ENCODE measurements at regions not wholly inside any gene's neighbourhood (a gene's known extent, or its start where the extent isn't known, plus 50 kb on each side); places are given as distances from the start of the nearest gene placed in this dataset.

DNA sequence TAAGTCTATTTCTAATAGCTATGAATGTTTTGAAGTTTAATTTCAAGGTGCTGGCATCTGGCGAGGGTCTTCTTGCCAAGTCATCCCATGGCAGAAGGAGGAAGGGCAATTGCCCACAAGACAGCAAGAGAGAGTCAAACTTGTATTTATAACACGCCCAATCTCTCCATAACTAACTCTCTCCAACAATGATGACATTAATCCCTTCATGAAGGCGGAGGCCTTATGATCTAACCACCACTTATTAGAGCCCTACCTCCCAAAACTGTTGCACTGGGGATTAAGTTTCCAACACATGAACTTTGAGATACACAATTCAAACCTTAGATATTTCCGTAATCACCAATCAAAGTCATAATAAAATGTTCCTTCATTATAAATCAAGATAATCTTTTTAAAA lies 406.9 kb downstream of the CNTN6 start:
- CTCF ChIA-PET, result no interaction called here
- intact Hi-C loops (cut with micrococcal nuclease), result no loop called here

More for the DNA sequence above, 406.9 kb downstream of the CNTN6 start:
- Histone ChIP-seq H3K36me3 (ENCODE audit: control insufficient read depth in 2 of 2, extremely low read depth in 1 of 2, insufficient read depth in 2 of 2, low read length in 2 of 2) (no peaks in the 10 kb centered on the region), H3K4me1 (ENCODE audit: control insufficient read depth, extremely low read depth, insufficient read depth, low read length) (no peaks in the 10 kb centered on the region), H3K9me1 (replicated peaks; ENCODE audit: control insufficient read depth, extremely low read depth, insufficient read depth, low read length) (no peaks in the 10 kb centered on the region), H3K9ac (replicated peaks; ENCODE audit: extremely low read depth, insufficient read depth, low read length) (no peak overlapping the region), H3K27ac (ENCODE audit: insufficient read depth, low read depth, low read length) (no peak overlapping the region), H3K4me2 (ENCODE audit: insufficient read depth, low read length) (no peak overlapping the region), H2AFZ (ENCODE audit: low read depth, low read length) (no peak overlapping the region), H3K79me2 (ENCODE audit: control insufficient read depth, insufficient read depth, low read length) (no peaks in the 10 kb centered on the region), H3K27me3 (ENCODE audit: control insufficient read depth in 2 of 2, insufficient read depth in 2 of 2, low read length in 2 of 2) (no peaks in the 10 kb centered on the region), H3K9me3 (replicated peaks; ENCODE audit: control insufficient read depth, insufficient read depth, low read length) (peaks cover 2% of the 10 kb centered on the region), H4K20me1 (replicated peaks; ENCODE audit: control insufficient read depth, extremely low read depth, insufficient read depth, low read length) (no peaks in the 10 kb centered on the region), H3K4me3 (replicated peaks in 1 of 3; ENCODE audit: insufficient read depth in 1 of 3, low read depth in 1 of 3, low read length in 3 of 3) (no peak overlapping the region)
- TF ChIP-seq FOS (IDR thresholded peaks at IDR 0.05; ENCODE audit: borderline replicate concordance, insufficient read depth, low read length) (no peak), EZH2 (IDR thresholded peaks at IDR 0.05; ENCODE audit: borderline replicate concordance, low read depth, low read length, severe bottlenecking) (no peak), JUN (IDR thresholded peaks at IDR 0.05; ENCODE audit: borderline replicate concordance, insufficient read depth, insufficient read length, low read depth) (no peak), POLR2A (IDR thresholded peaks at IDR 0.05; ENCODE audit: low read depth, low read length) (no peak), MYC (IDR thresholded peaks at IDR 0.05; ENCODE audit: low read depth, low read length) (no peak), POLR2AphosphoS5 (IDR thresholded peaks at IDR 0.05; ENCODE audit: insufficient read depth, low read depth, low read length) (no peak), GATA2 (IDR thresholded peaks at IDR 0.05; ENCODE audit: insufficient read depth, insufficient read length, low read depth, low read length) (no peak)
- TF ChIP-seq, protein P1, sequence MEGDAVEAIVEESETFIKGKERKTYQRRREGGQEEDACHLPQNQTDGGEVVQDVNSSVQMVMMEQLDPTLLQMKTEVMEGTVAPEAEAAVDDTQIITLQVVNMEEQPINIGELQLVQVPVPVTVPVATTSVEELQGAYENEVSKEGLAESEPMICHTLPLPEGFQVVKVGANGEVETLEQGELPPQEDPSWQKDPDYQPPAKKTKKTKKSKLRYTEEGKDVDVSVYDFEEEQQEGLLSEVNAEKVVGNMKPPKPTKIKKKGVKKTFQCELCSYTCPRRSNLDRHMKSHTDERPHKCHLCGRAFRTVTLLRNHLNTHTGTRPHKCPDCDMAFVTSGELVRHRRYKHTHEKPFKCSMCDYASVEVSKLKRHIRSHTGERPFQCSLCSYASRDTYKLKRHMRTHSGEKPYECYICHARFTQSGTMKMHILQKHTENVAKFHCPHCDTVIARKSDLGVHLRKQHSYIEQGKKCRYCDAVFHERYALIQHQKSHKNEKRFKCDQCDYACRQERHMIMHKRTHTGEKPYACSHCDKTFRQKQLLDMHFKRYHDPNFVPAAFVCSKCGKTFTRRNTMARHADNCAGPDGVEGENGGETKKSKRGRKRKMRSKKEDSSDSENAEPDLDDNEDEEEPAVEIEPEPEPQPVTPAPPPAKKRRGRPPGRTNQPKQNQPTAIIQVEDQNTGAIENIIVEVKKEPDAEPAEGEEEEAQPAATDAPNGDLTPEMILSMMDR (IDR thresholded peaks at IDR 0.05; ENCODE audit: extremely low read depth in 1 of 2, insufficient read depth in 1 of 2, low read depth in 1 of 2, low read length in 2 of 2), result no peak
- TF ChIP-seq, protein P2, sequence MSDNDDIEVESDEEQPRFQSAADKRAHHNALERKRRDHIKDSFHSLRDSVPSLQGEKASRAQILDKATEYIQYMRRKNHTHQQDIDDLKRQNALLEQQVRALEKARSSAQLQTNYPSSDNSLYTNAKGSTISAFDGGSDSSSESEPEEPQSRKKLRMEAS (IDR thresholded peaks at IDR 0.05; ENCODE audit: insufficient read depth, insufficient read length), result no peak
- dilution Hi-C loops (cut with MboI; ENCODE audit: extremely low pct_ligation_motif_present, low sequenced_read_pairs), result no loop called here
- FAIRE-seq (no peak), DNase-seq (ENCODE audit: low read depth, low spot score) (no peak)
- POLR2A ChIA-PET, result no interaction called here
- no TSS peak for BruUV-seq (replicated peaks)
